PC-3 (cell line): ENCODE measurements at regions not wholly inside any gene's neighbourhood (a gene's known extent, or its start where the extent isn't known, plus 50 kb on each side); places are given as distances from the start of the nearest gene placed in this dataset.

Experiments used
- ATAC-seq: fragments of 200-7000 bp; cut with Tn5 transposase; 2 replicates; pipeline ENCODE4 v1.9.1; 2020; ENCODE audit warnings: mild to moderate bottlenecking, moderate library complexity
- BruUV-seq: library from RNA; stranded (reverse); fragments of 400-500 nt; replicated peaks from 2 replicates; lab custom pipeline; 2021; lab: Mats Ljungman, UMichigan
- CTCF ChIA-PET: fragments of 300-600 bp; sonication (Branson Sonifier 250); formaldehyde crosslinking; loops from one replicate; lab custom pipeline; 2022; ENCODE audit warnings: antibody characterized with exemption; lab: Charles Lee
- POLR2A ChIA-PET: fragments of 300-600 bp; sonication (Branson Sonifier 250); formaldehyde crosslinking; loops from one replicate; lab custom pipeline; 2022; ENCODE audit warnings: antibody characterized with exemption; ENCODE audit not compliant: unreplicated experiment; lab: Charles Lee
- DNase-seq: peaks from one replicate; pipeline ENCODE4 v3.0.0-alpha.2; 2015
- H2AFZ ChIP-seq: fragments of 300-600 bp; sonication (generic); 2 replicates; pipeline ENCODE4 v1.6.0; 2016; ENCODE audit warnings: antibody characterized with exemption, low read length
- H3F3A ChIP-seq: fragments of 300-600 bp; sonication (generic); one replicate; pipeline ENCODE4 v1.6.0; 2017; ENCODE audit warnings: antibody characterized with exemption, low read length, control low read depth, mild to moderate bottlenecking; ENCODE audit not compliant: unreplicated experiment
- H3K27ac ChIP-seq: fragments of 300-600 bp; sonication (generic); 2 replicates; pipeline ENCODE4 v1.5.1; 2016; ENCODE audit warnings: mild to moderate bottlenecking, low read length
- H3K27me3 ChIP-seq: fragments of 300-600 bp; sonication (generic); 2 replicates; pipeline ENCODE4 v1.6.1; 2016; ENCODE audit warnings: low read length, mixed read lengths
- H3K36me3 ChIP-seq: fragments of 300-600 bp; sonication (generic); 2 replicates; pipeline ENCODE4 v1.6.1; 2016; ENCODE audit warnings: low read depth, mixed run types, low read length, mixed read lengths
- H3K4me1 ChIP-seq: fragments of 300-600 bp; sonication (generic); 2 replicates; pipeline ENCODE4 v1.5.1; 2016; ENCODE audit warnings: low read length; ENCODE audit not compliant: insufficient read depth
- H3K4me2 ChIP-seq: fragments of 300-600 bp; sonication (generic); 2 replicates; pipeline ENCODE4 v1.6.0; 2016; ENCODE audit warnings: low read length
- H3K4me3 ChIP-seq: fragments of 300-600 bp; sonication (generic); 2 replicates; pipeline ENCODE4 v1.5.1; 2016; ENCODE audit warnings: mild to moderate bottlenecking, low read length, mixed read lengths
- H3K79me2 ChIP-seq: fragments of 300-600 bp; sonication (generic); 2 replicates; pipeline ENCODE4 v1.6.1; 2017; ENCODE audit warnings: low read length, mixed read lengths
- H3K9ac ChIP-seq: fragments of 300-600 bp; sonication (generic); 2 replicates; pipeline ENCODE4 v1.6.0; 2016; ENCODE audit warnings: mild to moderate bottlenecking, low read length
- H3K9me2 ChIP-seq: fragments of 300-600 bp; sonication (generic); replicated peaks from 2 replicates; pipeline ENCODE4 v1.6.1; 2016; ENCODE audit warnings: mixed run types, low read length, mixed read lengths
- H3K9me3 ChIP-seq: fragments of 300-600 bp; sonication (generic); 2 replicates; pipeline ENCODE4 v1.6.1; 2016; ENCODE audit warnings: low read length, mixed read lengths
- H4K20me1 ChIP-seq: fragments of 300-600 bp; sonication (generic); 2 replicates; pipeline ENCODE4 v1.6.1; 2016; ENCODE audit warnings: low read length, mixed read lengths
- EZH2 ChIP-seq: fragments of 300-600 bp; sonication (generic); IDR thresholded peaks from one replicate; pipeline ENCODE4 v1.6.1; 2017; ENCODE audit warnings: antibody characterized with exemption, mild to moderate bottlenecking, low read length; ENCODE audit not compliant: unreplicated experiment
- EZH2phosphoT487 ChIP-seq: fragments of 300-600 bp; sonication (generic); IDR thresholded peaks from 2 replicates; pipeline ENCODE4 v1.6.1; 2018; ENCODE audit warnings: mild to moderate bottlenecking, antibody characterized with exemption, low read length, borderline replicate concordance
- intact Hi-C: fragments of 100-400 bp; cut with micrococcal nuclease; formaldehyde crosslinking; loops from 2 replicates; pipeline ENCODE4 v1.9.0; 2023
- TF ChIP-seq, protein P1 (sequence below): fragments of 300-600 bp; sonication (generic); conservative IDR thresholded peaks from 2 replicates; pipeline ENCODE4 v1.5.1; 2017; ENCODE audit warnings: antibody characterized with exemption, low read depth, mild to moderate bottlenecking, low read length

DNA sequence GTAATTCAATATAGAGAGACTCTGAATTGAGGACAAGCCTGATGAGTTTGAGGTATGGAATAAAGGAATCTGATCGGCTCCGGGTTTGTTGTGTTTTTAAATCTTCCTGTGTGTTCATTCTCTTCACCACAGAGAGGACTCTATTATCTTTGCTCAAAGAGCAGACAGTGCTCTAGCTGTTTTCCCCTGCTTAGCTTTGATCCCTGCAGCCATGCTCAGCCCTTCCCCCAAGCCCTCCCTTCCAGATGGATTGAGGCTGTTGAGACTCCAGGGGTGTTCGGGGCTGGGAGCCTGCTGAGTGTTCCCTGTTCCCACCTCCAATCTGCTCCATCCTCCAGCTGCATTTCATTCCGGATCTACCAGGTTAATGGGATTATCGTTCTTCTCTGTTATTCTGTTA lies 74.2 kb upstream of the CXADR start:
- H2AFZ ChIP-seq, result no peak overlapping the region
- no peaks in the 10 kb centered on the region for H3K27me3 ChIP-seq
- H3F3A ChIP-seq, result peaks cover 3% of the 10 kb centered on the region
- no peak overlapping the region for H3K9ac ChIP-seq
- H3K4me3 ChIP-seq, result no peak overlapping the region
- CTCF ChIA-PET, result no interaction called here
- TF ChIP-seq, protein P1, sequence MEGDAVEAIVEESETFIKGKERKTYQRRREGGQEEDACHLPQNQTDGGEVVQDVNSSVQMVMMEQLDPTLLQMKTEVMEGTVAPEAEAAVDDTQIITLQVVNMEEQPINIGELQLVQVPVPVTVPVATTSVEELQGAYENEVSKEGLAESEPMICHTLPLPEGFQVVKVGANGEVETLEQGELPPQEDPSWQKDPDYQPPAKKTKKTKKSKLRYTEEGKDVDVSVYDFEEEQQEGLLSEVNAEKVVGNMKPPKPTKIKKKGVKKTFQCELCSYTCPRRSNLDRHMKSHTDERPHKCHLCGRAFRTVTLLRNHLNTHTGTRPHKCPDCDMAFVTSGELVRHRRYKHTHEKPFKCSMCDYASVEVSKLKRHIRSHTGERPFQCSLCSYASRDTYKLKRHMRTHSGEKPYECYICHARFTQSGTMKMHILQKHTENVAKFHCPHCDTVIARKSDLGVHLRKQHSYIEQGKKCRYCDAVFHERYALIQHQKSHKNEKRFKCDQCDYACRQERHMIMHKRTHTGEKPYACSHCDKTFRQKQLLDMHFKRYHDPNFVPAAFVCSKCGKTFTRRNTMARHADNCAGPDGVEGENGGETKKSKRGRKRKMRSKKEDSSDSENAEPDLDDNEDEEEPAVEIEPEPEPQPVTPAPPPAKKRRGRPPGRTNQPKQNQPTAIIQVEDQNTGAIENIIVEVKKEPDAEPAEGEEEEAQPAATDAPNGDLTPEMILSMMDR, result no peak
- TF ChIP-seq EZH2 (no peak), EZH2phosphoT487 (no peak)
- no peak overlapping the region for H3K4me2 ChIP-seq
- no peaks in the 10 kb centered on the region for H4K20me1 ChIP-seq
- no peak overlapping the region for H3K27ac ChIP-seq
- no peak for DNase-seq
- no peak for ATAC-seq
- no peaks in the 10 kb centered on the region for H3K79me2 ChIP-seq
- no peaks in the 10 kb centered on the region for H3K36me3 ChIP-seq
- H3K9me2 ChIP-seq, result no peaks in the 10 kb centered on the region
- H3K9me3 ChIP-seq, result no peaks in the 10 kb centered on the region
- POLR2A ChIA-PET, result no interaction called here
- peaks cover 30% of the 10 kb centered on the region for H3K4me1 ChIP-seq
- no TSS peak for BruUV-seq
- intact Hi-C loops, result no loop called here

GRCh38 chr21:17440969-17441368 lies 71.9 kb upstream of the CXADR start:
- Histone ChIP-seq H3K27me3 (no peaks in the 10 kb centered on the region), H3K27ac (peak overlapping the region; percentile 73), H3K4me2 (peak overlapping the region; percentile 26; the same call in 1 of the 2 replicates), H2AFZ (no peak overlapping the region), H3K9ac (no peak overlapping the region; the same call in 1 of the 2 replicates), H3K4me1 (peaks cover 21% of the 10 kb centered on the region), H3K79me2 (no peaks in the 10 kb centered on the region), H3K9me2 (no peaks in the 10 kb centered on the region), H3K4me3 (no peak overlapping the region), H3K36me3 (no peaks in the 10 kb centered on the region), H3F3A (no peaks in the 10 kb centered on the region), H4K20me1 (no peaks in the 10 kb centered on the region), H3K9me3 (no peaks in the 10 kb centered on the region)
- DNase-seq (no peak), ATAC-seq (no peak)
- no TSS peak for BruUV-seq
- intact Hi-C loops, result no loop called here
- CTCF ChIA-PET, result no interaction called here
- POLR2A ChIA-PET, result no interaction called here
- TF ChIP-seq EZH2phosphoT487 (no peak), EZH2 (no peak)
- TF ChIP-seq, protein P1, result no peak

GRCh38 chr21:17441370-17441769 lies 71.5 kb upstream of the CXADR start:
- Histone ChIP-seq H3K4me3 (no peak overlapping the region), H3K9me3 (no peaks in the 10 kb centered on the region), H3K79me2 (no peaks in the 10 kb centered on the region), H3K27me3 (no peaks in the 10 kb centered on the region), H2AFZ (no peak overlapping the region), H3K4me2 (peak overlapping the region; percentile 26; the same call in 1 of the 2 replicates), H4K20me1 (no peaks in the 10 kb centered on the region), H3K4me1 (peaks cover 19% of the 10 kb centered on the region), H3K9ac (no peak overlapping the region), H3K27ac (peak overlapping the region; percentile 73), H3K36me3 (no peaks in the 10 kb centered on the region), H3K9me2 (no peaks in the 10 kb centered on the region), H3F3A (no peaks in the 10 kb centered on the region)
- TF ChIP-seq EZH2phosphoT487, result no peak
- TF ChIP-seq, protein P1, result no peak
- no peak for TF ChIP-seq EZH2
- CTCF ChIA-PET, result no interaction called here
- BruUV-seq, result no TSS peak
- POLR2A ChIA-PET, result no interaction called here
- intact Hi-C loops, result no loop called here
- DNase-seq (peak; percentile 84), ATAC-seq (no peak; the same call in 1 of the 2 replicates)
